IPS-20b (cell line): ENCODE measurements at regions not wholly inside any gene's neighbourhood (a gene's known extent, or its start where the extent isn't known, plus 50 kb on each side); places are given as distances from the start of the nearest gene placed in this dataset.
"Not testable (repeated sequence)": the region's sequence is repeated elsewhere in the genome, so short reads cannot be mapped to it uniquely, and the experiment has no call there.

Source experiments
- H3K27ac ChIP-seq: one replicate; pipeline ENCODE4 v1.5.1; 2013; ENCODE audit warnings: low read length
- H3K27me3 ChIP-seq: 2 replicates; pipeline ENCODE4 v1.6.1; 2013; ENCODE audit warnings: mild to moderate bottlenecking, low read length, inconsistent platforms; ENCODE audit not compliant: insufficient read depth
- H3K36me3 ChIP-seq: 2 replicates; pipeline ENCODE4 v1.6.1; 2013; ENCODE audit warnings: low read depth, mild to moderate bottlenecking, inconsistent platforms, low read length, moderate library complexity; ENCODE audit not compliant: insufficient read depth
- H3K4me1 ChIP-seq: 2 replicates; pipeline ENCODE4 v1.6.1; 2013; ENCODE audit warnings: mild to moderate bottlenecking, control low read depth, inconsistent platforms, low read length, moderate library complexity; ENCODE audit not compliant: insufficient read depth
- H3K4me3 ChIP-seq: 2 replicates; pipeline ENCODE4 v1.5.1; 2013; ENCODE audit warnings: mild to moderate bottlenecking, low read length, inconsistent platforms
- H3K9ac ChIP-seq: 2 replicates; pipeline ENCODE4 v1.6.1; 2013; ENCODE audit warnings: low read depth, mild to moderate bottlenecking, inconsistent platforms, low read length, moderate library complexity
- H3K9me3 ChIP-seq: 2 replicates; pipeline ENCODE4 v1.6.1; 2013; ENCODE audit warnings: mild to moderate bottlenecking, low read depth, low read length, inconsistent platforms; ENCODE audit not compliant: insufficient read depth

DNA sequence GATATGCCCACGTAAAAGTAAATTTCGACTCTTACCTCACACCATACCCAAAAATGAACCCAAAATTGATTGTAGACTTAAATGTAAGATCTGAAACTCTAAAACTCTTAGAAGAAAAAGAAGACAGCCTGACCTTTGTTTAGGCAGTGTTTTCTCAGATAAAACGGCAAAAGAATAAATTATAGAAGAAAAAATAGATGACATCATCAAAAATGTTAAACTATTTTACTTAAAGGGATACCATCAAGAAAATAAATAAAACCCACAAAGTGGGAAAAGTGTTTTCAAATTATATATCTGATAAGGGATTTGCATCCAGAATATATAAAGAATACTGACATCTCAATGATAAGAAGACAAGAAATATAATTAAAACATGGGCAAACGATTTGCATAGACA, 862.7 kb downstream of the DTWD2 start:
- Histone ChIP-seq H3K9ac (no peak overlapping the region), H3K36me3 (no peaks in the 10 kb centered on the region), H3K27me3 (no peaks in the 10 kb centered on the region), H3K9me3 (no peaks in the 10 kb centered on the region), H3K4me1 (no peaks in the 10 kb centered on the region), H3K27ac (no peak overlapping the region), H3K4me3 (no peak overlapping the region)

DNA sequence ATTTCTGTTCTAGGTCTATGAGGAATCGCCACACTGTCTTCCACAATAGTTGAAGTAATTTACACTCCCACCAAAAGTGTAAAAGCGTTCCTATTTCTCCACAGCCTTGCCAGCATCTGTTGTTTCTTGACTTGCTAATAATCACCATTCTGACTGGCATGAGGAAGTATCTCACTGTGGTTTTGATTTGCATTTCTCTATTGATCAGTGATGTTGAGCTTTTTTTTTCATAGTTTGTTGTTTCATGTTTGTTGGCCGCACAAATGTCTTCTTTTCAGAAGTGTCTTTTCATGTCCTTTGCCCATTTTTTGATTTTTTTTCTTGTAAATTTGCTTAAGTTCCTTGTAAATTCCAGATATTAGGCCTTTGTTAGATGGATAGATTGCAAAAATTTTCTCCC, 867.1 kb downstream of the DTWD2 start:
- no peaks in the 10 kb centered on the region for H3K27me3 ChIP-seq
- H3K4me3 ChIP-seq, result no peak overlapping the region
- no peaks in the 10 kb centered on the region for H3K36me3 ChIP-seq
- H3K9me3 ChIP-seq, result no peaks in the 10 kb centered on the region
- H3K9ac ChIP-seq, result no peak overlapping the region
- H3K27ac ChIP-seq, result no peak overlapping the region
- no peaks in the 10 kb centered on the region for H3K4me1 ChIP-seq

DNA sequence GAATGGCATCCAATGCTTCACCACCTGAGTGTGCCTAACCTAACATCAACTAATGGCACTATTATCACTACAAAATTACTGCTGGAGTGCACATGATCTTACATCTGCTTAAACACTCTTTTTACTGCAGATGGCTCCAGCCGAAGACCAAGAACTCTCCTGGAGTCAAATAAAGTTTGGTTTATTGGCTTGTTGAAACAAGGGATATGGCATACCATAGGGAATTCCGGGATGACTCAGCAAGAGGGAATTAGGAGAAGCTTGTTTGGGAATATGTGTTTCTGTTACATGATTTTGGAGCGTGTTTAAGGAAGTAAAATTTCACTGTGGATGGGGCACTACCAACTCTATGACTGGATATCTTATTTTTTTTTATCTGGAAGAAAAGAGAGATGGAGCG, 872.6 kb downstream of the DTWD2 start:
- no peak overlapping the region for H3K27ac ChIP-seq
- no peak overlapping the region for H3K9ac ChIP-seq
- H3K4me1 ChIP-seq, result no peaks in the 10 kb centered on the region
- no peaks in the 10 kb centered on the region for H3K9me3 ChIP-seq
- H3K36me3 ChIP-seq, result no peaks in the 10 kb centered on the region
- no peaks in the 10 kb centered on the region for H3K27me3 ChIP-seq
- H3K4me3 ChIP-seq, result no peak overlapping the region

DNA sequence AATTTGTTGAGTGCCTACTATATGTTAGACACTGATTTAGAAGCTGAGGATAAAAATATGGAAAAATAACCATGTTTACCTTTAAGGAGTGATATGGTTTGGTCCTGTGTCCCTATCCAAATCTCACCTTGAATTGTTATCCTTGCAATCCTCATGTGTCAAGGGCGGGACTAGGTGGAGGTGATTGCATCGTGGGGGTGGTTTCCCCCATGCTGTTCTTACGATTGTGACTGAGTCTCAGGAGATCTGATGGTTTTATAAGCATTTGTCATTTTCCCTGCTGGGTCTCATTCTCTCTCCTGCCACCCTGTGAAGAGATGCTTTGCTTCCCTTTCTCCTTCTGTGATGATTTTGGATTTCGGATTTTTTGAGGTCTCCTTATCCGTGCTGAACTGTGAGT, 876.4 kb downstream of the DTWD2 start:
- no peak overlapping the region for H3K9ac ChIP-seq
- H3K36me3 ChIP-seq, result no peaks in the 10 kb centered on the region
- no peaks in the 10 kb centered on the region for H3K9me3 ChIP-seq
- no peaks in the 10 kb centered on the region for H3K4me1 ChIP-seq
- no peaks in the 10 kb centered on the region for H3K27me3 ChIP-seq
- no peak overlapping the region for H3K4me3 ChIP-seq
- no peak overlapping the region for H3K27ac ChIP-seq

DNA sequence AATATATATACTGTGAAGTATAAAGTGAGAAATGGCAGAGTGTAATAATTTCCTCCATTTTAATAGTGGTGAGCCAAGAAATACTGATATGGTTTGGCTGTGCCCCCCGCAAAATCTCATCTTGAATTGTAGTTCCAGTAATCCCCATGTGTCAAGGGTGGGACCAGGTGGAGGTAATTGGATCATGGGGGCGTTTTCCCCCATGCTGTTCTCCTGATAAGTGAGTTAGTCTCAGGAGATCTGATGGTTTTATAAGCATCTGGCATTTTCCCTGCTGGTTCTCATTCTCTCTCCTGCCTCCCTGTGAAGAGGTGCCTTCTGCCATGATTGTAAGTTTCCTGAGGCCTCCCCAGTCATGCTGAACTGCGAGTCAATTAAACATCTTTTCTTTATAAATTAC, 881.1 kb downstream of the DTWD2 start:
- H3K27ac ChIP-seq, H3K27me3 ChIP-seq, H3K36me3 ChIP-seq, H3K9me3 ChIP-seq, H3K9ac ChIP-seq, H3K4me1 ChIP-seq, H3K4me3 ChIP-seq: not testable (repeated sequence)

DNA sequence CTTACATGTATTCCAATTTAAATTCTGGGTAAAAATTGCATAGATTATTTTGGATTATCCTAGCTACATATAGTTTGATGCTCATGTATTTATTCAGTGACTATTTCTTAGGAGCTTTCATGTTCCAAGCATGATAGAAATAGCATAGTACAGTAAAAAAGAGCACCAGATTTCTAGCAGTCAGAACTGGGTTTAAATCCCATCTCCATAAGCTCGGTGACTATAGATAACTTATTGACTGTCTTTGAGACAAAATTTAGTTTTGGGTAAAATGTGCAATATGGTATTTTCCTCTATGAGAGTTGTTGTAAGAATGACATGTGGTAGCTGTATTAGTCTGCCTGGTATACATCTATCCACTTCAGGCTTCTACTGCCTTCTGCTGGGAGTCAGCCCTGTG, 889.6 kb downstream of the DTWD2 start:
- no peaks in the 10 kb centered on the region for H3K27me3 ChIP-seq
- H3K27ac ChIP-seq, result no peak overlapping the region
- H3K36me3 ChIP-seq, result no peaks in the 10 kb centered on the region
- no peak overlapping the region for H3K9ac ChIP-seq
- no peaks in the 10 kb centered on the region for H3K4me1 ChIP-seq
- H3K9me3 ChIP-seq, result no peaks in the 10 kb centered on the region
- H3K4me3 ChIP-seq, result no peak overlapping the region

DNA sequence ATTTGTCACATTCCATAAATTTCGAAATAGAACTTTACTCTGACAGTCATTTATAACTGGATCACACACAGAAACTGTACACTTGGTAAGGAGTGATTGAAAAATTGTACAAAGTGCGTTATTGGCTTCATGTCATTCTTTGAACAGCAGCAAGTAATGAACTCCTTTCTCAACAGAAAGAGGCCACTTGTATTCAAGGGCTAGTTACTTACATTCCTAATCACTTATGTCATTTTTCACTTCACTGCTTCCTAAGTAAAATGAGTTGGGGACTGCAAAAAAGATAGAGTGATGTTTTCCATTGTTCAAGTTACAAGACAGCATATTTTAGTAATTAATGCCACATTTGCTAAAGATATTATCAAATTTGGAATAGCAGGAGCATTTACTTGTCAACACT, 893.2 kb downstream of the DTWD2 start:
- no peak overlapping the region for H3K27ac ChIP-seq
- H3K4me3 ChIP-seq, result no peak overlapping the region
- no peaks in the 10 kb centered on the region for H3K4me1 ChIP-seq
- H3K36me3 ChIP-seq, result no peaks in the 10 kb centered on the region
- no peaks in the 10 kb centered on the region for H3K27me3 ChIP-seq
- H3K9me3 ChIP-seq, result no peaks in the 10 kb centered on the region
- H3K9ac ChIP-seq, result no peak overlapping the region

DNA sequence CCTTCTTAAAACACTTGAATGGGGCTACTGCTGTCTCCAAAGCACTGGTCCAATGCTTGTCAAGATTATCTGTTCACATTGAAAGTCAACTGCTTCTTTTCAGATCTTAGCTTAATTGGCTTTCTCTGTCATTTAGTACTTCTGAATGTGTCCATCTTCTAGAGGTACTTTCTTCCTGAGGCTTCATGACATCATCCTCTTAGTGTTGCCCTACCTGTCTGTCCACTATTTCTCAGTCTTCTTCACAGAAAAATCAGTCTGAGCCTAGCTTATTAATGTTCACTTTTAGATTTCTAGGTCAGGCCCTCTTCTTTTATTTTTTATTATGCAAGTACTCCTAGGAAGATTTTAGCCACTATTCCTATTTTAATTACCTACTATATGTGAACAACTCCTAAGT, 899.9 kb downstream of the DTWD2 start:
- Histone ChIP-seq H3K4me3 (no peak overlapping the region), H3K9me3 (no peaks in the 10 kb centered on the region), H3K4me1 (no peaks in the 10 kb centered on the region), H3K27me3 (no peaks in the 10 kb centered on the region), H3K36me3 (no peaks in the 10 kb centered on the region), H3K27ac (no peak overlapping the region), H3K9ac (no peak overlapping the region)

DNA sequence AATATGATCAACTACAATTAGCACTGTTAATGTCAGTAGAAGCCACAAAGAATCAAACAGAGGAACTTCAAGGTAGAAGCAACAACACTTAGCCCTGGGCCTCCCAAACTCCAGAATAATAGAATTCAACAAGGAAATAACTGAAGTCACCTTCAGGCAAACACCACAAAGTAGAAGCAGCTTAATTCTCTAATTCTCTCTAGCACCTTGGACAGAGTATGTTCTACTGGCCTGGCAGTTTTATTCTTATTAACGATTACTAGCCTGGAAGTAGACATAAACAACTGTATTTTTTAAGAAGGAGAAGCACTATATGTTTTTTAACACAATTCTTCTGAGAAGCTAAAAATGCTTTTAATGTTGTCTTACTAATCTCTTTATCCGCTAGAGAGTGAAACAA, 911.9 kb downstream of the DTWD2 start:
- H3K36me3 ChIP-seq, result no peaks in the 10 kb centered on the region
- H3K27me3 ChIP-seq, result no peaks in the 10 kb centered on the region
- H3K27ac ChIP-seq, result no peak overlapping the region
- no peaks in the 10 kb centered on the region for H3K9me3 ChIP-seq
- H3K4me1 ChIP-seq, result no peaks in the 10 kb centered on the region
- H3K4me3 ChIP-seq, result no peak overlapping the region
- H3K9ac ChIP-seq, result no peak overlapping the region

DNA sequence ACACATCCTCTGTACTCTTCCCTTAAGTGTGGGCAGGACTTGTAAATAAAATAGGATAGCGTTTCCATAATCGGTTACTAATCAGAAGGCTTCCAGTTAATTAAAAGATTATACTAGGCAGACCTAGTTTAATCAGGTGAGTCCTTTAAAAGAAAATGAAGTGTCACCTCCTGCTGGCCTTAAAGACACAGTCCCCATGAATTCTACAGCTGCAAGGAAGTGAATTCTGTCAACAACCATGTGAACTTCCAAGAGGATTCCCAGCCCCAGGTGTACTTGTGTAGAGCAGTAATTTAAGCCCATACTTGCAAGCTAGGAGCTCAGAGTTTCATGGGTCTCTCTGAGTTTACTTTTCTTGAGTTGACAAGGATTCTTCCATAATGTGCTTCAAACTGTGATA, 918.3 kb downstream of the DTWD2 start:
- no peaks in the 10 kb centered on the region for H3K36me3 ChIP-seq
- no peak overlapping the region for H3K27ac ChIP-seq
- H3K4me1 ChIP-seq, result no peaks in the 10 kb centered on the region
- H3K27me3 ChIP-seq, result no peaks in the 10 kb centered on the region
- H3K4me3 ChIP-seq, result no peak overlapping the region
- H3K9me3 ChIP-seq, result no peaks in the 10 kb centered on the region
- H3K9ac ChIP-seq, result no peak overlapping the region

DNA sequence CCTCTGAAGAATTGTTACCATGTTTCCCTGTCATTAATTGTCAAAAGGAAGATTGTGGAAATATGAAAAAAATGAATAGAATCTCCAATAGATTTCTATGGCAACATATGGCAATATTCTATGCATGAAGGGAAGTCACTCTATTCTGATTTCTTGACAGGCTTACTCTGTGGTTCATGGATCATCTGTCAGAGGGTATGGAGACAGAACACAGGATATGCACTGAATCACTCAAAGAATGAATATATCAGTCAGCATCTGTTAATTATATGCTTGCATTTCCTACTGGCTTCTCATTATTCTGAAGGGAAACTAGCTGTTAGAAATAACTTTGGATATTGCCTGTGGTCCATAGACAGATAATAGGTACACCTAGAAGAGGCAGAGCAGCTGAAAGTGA, 918.9 kb downstream of the DTWD2 start:
- no peaks in the 10 kb centered on the region for H3K27me3 ChIP-seq
- no peak overlapping the region for H3K4me3 ChIP-seq
- H3K9ac ChIP-seq, result no peak overlapping the region
- no peaks in the 10 kb centered on the region for H3K9me3 ChIP-seq
- no peaks in the 10 kb centered on the region for H3K36me3 ChIP-seq
- no peaks in the 10 kb centered on the region for H3K4me1 ChIP-seq
- no peak overlapping the region for H3K27ac ChIP-seq

DNA sequence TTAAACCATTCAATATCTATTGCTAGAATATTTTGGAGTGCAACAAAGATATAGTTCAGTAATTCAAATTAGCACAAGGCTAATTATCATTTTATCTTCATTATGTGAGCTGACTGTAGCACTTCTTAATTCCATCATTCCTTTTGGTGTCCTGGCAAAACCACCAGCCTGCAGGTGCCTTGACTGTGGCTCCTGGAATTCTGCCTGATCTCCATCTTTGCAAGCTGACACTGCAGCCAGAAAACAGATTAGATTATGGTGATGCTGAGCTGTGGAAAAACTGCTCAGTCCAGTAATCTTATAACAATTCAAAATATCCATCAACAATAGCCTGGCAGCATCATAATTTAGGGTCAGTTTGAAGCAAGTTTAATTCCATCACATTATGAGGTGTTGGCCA, 919.5 kb downstream of the DTWD2 start:
- H3K27me3 ChIP-seq, result no peaks in the 10 kb centered on the region
- H3K9me3 ChIP-seq, result no peaks in the 10 kb centered on the region
- no peaks in the 10 kb centered on the region for H3K4me1 ChIP-seq
- no peak overlapping the region for H3K27ac ChIP-seq
- no peak overlapping the region for H3K9ac ChIP-seq
- no peaks in the 10 kb centered on the region for H3K36me3 ChIP-seq
- H3K4me3 ChIP-seq, result no peak overlapping the region

DNA sequence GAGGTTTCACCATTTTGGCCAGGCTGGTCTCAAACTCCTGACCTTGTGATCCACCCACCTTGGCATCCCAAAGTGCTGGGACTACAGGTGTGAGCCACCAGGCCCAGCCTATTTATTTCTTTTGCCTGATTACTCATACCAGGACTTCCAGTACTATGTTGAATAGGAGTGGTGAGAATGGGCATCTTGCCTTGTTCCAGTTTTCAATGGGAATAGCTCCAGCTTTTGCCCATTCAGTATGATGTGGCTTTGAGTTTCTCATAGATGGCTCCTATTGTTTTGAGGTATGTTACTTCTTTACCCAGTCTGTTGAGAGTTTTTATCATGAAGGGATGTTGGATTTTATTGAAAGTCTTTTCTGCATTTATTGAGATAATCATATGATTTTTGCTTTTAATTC, 924.5 kb downstream of the DTWD2 start:
- not testable (repeated sequence) for H3K27me3 ChIP-seq, H3K9ac ChIP-seq, H3K9me3 ChIP-seq, H3K27ac ChIP-seq, H3K36me3 ChIP-seq, H3K4me3 ChIP-seq, H3K4me1 ChIP-seq
